ENCODE measurements at regions not wholly inside any gene's neighbourhood (a gene's known extent, or its start where the extent isn't known, plus 50 kb on each side); places are given as distances from the start of the nearest gene placed in this dataset.
"Not testable (repeated sequence)": the region's sequence is repeated elsewhere in the genome, so short reads cannot be mapped to it uniquely, and the experiment has no call there.

DNA sequence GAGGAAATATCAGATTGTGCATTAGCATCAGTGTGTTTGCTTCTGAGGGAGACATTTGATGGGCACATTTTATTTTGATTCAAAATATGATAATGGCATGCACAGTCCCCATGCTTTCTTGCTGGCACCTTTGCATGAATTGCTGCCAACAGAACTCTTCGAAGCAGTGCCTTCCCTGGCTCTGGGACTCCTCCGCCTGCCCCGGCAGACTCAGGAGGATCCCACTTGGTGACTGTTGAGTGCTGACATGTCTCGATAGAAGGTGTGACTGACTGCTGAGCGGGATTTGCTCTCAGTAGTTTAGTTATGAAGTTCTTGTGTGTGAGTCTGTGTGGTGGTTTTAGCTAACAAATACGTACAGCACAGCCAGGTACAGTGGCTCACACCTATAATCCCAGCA, 239.7 kb downstream of the FGF9 start:
- H3K4me3 ChIP-seq: no peak overlapping the region
- whole genome bisulfite sequencing, 2 donors (ENCODE audit: low coverage in 1 of 2): 57 to 67% methylated on average over 1 to 5 of the region's 6 CpGs
- no peaks in the 10 kb centered on the region for H3K36me3 ChIP-seq
- no peaks in the 10 kb centered on the region for H3K4me1 ChIP-seq
- ATAC-seq: no peak
- no peak overlapping the region for H3K27ac ChIP-seq
- TF ChIP-seq EP300 (IDR thresholded peaks at IDR 0.05) (no peak), CTCF (IDR thresholded peaks at IDR 0.05) (no peak), POLR2AphosphoS5 (IDR thresholded peaks at IDR 0.05) (no peak), POLR2A (IDR thresholded peaks at IDR 0.05) (no peak)
- H3K9me3 ChIP-seq: no peaks in the 10 kb centered on the region
- no peaks in the 10 kb centered on the region for H3K27me3 ChIP-seq

DNA sequence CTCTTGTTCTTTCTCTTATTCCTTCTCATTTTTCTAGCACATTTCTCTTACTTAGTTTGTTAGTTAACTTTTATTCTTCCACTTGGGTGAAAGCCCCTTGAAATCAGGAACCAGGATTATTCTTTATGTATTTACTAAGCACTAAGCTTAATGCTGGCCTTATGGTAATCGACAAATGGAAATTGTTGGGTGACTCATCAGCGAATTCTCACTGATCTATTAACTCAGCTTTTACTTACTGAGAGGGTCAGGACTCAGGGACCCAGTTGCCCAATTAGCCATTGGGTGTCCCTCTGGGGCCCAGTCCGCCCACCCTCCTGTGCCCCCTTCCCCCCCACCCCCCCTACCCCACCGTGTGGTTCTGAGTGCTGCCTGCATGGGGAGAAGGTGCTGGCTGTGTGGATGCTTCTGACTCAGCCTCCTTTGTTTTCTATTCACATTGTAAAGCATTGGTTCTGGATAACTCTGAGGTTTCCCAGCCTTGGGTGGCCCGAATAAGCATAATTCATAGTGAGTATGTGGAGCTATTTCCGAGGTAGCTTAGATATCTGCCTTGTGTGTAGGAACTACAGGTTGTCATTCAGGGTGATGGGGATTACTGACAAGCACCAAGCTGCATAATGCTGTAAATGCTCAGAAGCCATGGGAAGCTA, 240.9 kb downstream of the FGF9 start:
- no peaks in the 10 kb centered on the region for H3K27me3 ChIP-seq
- no peak overlapping the region for H3K27ac ChIP-seq
- no peaks in the 10 kb centered on the region for H3K4me1 ChIP-seq
- no peaks in the 10 kb centered on the region for H3K36me3 ChIP-seq
- no peaks in the 10 kb centered on the region for H3K9me3 ChIP-seq
- no peak overlapping the region for H3K4me3 ChIP-seq
- no peak for ATAC-seq
- 92% methylated on average over 5 of the region's 6 CpGs; no CpG with 5 or more reads in 1 of the 2 donors for WGBS, 2 donors (ENCODE audit: low coverage in 1 of 2)
- TF ChIP-seq CTCF (IDR thresholded peaks at IDR 0.05) (no peak), EP300 (IDR thresholded peaks at IDR 0.05) (no peak), POLR2AphosphoS5 (IDR thresholded peaks at IDR 0.05) (no peak), POLR2A (IDR thresholded peaks at IDR 0.05) (no peak)

- Histone ChIP-seq H3K4me3 (no peak overlapping the region), H3K4me1 (no peaks in the 10 kb centered on the region), H3K36me3 (no peaks in the 10 kb centered on the region), H3K27ac (no peak overlapping the region), H3K27me3 (no peaks in the 10 kb centered on the region), H3K9me3 (no peaks in the 10 kb centered on the region)
- no peak for TF ChIP-seq EP300 (IDR thresholded peaks at IDR 0.05)
- TF ChIP-seq POLR2A (IDR thresholded peaks at IDR 0.05): no peak
- WGBS, 2 donors (ENCODE audit: low coverage in 1 of 2): 91 to 93% methylated on average over 4 of the region's 8 CpGs
- ATAC-seq: no peak
Measured at GRCh38 chr13:21913010-21913409, 242.1 kb downstream of the FGF9 start.

GRCh38 chr13:21917086-21918015, 246.5 kb downstream of the FGF9 start:
- Histone ChIP-seq H3K9me3 (no peaks in the 10 kb centered on the region), H3K27ac (no peak overlapping the region), H3K27me3 (no peaks in the 10 kb centered on the region), H3K4me3 (no peak overlapping the region), H3K36me3 (no peaks in the 10 kb centered on the region), H3K4me1 (no peaks in the 10 kb centered on the region)
- no peak for TF ChIP-seq CTCF (IDR thresholded peaks at IDR 0.05)
- ATAC-seq: no peak
- 60 to 78% methylated on average over 4 to 7 of the region's 10 CpGs for WGBS, 2 donors (ENCODE audit: low coverage in 1 of 2)

DNA sequence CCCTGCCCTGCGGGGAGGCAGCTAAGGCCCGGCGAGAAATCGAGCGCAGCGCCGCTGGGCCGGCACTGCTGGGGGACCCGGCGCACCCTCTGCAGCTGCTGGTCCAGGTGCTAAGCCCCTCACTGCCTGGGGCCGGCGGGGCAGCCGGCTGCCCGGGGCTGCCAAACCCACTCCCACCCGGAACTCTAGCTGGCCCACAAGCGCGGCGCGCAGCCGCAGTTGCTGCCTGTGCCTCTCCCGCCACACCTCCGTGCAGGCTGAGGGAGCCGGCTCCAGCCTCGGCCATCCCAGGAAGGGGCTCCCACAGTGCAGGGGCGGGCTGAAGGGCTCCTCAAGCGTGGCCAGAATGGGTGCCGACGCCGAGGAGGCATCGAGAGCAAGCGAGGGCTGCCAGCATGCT, 249.9 kb downstream of the FGF9 start:
- not testable (repeated sequence) for ATAC-seq, H3K27ac ChIP-seq
- 91% methylated on average over 4 of the region's 31 CpGs; no CpG with 5 or more reads in 1 of the 2 donors for WGBS, 2 donors (ENCODE audit: low coverage in 1 of 2)

DNA sequence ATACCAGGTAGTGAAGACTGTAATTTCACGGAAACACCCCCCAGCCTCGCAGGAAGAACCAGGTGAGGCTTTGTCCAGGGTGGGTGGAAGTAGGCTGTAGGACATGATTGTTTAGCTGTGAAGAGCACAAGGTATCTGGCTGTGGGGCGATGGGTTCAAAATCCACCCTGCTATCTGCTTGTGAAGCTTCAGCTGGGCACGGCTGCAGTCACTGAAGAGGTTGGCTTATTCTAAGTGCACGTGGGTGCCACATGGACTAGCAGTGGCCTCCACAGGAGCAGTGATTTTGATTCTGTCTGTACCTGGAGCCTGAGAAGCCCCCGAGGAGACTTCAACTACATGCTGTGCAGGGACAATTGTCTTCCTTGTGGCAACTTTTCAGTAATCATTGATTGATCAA, 254.1 kb downstream of the FGF9 start:
- Histone ChIP-seq H3K9me3 (no peaks in the 10 kb centered on the region), H3K27ac (no peak overlapping the region), H3K36me3 (no peaks in the 10 kb centered on the region), H3K27me3 (no peaks in the 10 kb centered on the region), H3K4me1 (no peaks in the 10 kb centered on the region), H3K4me3 (no peak overlapping the region)
- WGBS, 2 donors (ENCODE audit: low coverage in 1 of 2): 93% methylated on average over 5 of the region's 6 CpGs; no CpG with 5 or more reads in 1 of the 2 donors
- no peak for TF ChIP-seq POLR2AphosphoS5 (IDR thresholded peaks at IDR 0.05)
- TF ChIP-seq POLR2A (IDR thresholded peaks at IDR 0.05): no peak
- TF ChIP-seq EP300 (IDR thresholded peaks at IDR 0.05): no peak
- no peak for TF ChIP-seq CTCF (IDR thresholded peaks at IDR 0.05)
- ATAC-seq: no peak

More for the DNA sequence above, 249.9 kb downstream of the FGF9 start:
- not testable (repeated sequence) for H3K4me1 ChIP-seq, H3K36me3 ChIP-seq, H3K9me3 ChIP-seq, H3K27me3 ChIP-seq, H3K4me3 ChIP-seq

Measured in gastroesophageal sphincter (tissue), 4 donors.